ENCODE measurements at regions not wholly inside any gene's neighbourhood (a gene's known extent, or its start where the extent isn't known, plus 50 kb on each side); places are given as distances from the start of the nearest gene placed in this dataset.

- H2BK15ac ChIP-seq (replicated peaks; ENCODE audit: low read depth), result no peak overlapping the region
- H3K79me2 ChIP-seq (ENCODE audit: control insufficient read depth, insufficient read depth, low read length), result no peaks in the 10 kb centered on the region
- no peak overlapping the region for H3K56ac ChIP-seq (ENCODE audit: low read length)
- no peaks in the 10 kb centered on the region for H3K4me1 ChIP-seq (ENCODE audit: control insufficient read depth, low read depth, low read length)
- H3K4ac ChIP-seq (ENCODE audit: low read depth, low read length), result no peak overlapping the region
- no peak overlapping the region for H3K18ac ChIP-seq (ENCODE audit: low read length)
- H3K36me3 ChIP-seq (ENCODE audit: control insufficient read depth, insufficient read depth, low read length), result no peaks in the 10 kb centered on the region
- no peak overlapping the region for H3K4me3 ChIP-seq (ENCODE audit: low read length)
- H2BK5ac ChIP-seq (ENCODE audit: low read length), result no peak overlapping the region
- H3K27ac ChIP-seq (ENCODE audit: low read depth, low read length), result no peak overlapping the region
- no peak overlapping the region for H4K8ac ChIP-seq (ENCODE audit: low read depth, low read length)
- H3K23ac ChIP-seq (ENCODE audit: low read length), result no peak overlapping the region
- H2AK5ac ChIP-seq (ENCODE audit: low read length), result no peak overlapping the region
- no peak overlapping the region for H2BK120ac ChIP-seq (ENCODE audit: low read depth, low read length)
- H3K4me2 ChIP-seq (ENCODE audit: low read length), result no peak overlapping the region
- H3K79me1 ChIP-seq (ENCODE audit: low read length), result no peaks in the 10 kb centered on the region
- WGBS (ENCODE audit: extremely low coverage, insufficient coverage, low lambda C conversion rate), result no CpG with 5 or more reads among the region's 4 CpGs
- no peak for DNase-seq
- no peak overlapping the region for H4K5ac ChIP-seq (ENCODE audit: low read length)
- no peak overlapping the region for H3K9ac ChIP-seq (ENCODE audit: low read length)
- H3K27me3 ChIP-seq (ENCODE audit: insufficient read depth, low read length, poor library complexity), result no peaks in the 10 kb centered on the region
Measured at GRCh38 chr5:68766952-68767464, 326.8 kb upstream of the SLC30A5 start.

- Histone ChIP-seq H3K56ac (ENCODE audit: low read length) (no peak overlapping the region), H3K18ac (ENCODE audit: low read length) (no peak overlapping the region), H3K4me2 (ENCODE audit: low read length) (no peak overlapping the region), H3K4ac (ENCODE audit: low read depth, low read length) (no peak overlapping the region), H2BK5ac (ENCODE audit: low read length) (no peak overlapping the region), H3K27ac (ENCODE audit: low read depth, low read length) (no peak overlapping the region), H3K79me1 (ENCODE audit: low read length) (no peaks in the 10 kb centered on the region), H3K79me2 (ENCODE audit: control insufficient read depth, insufficient read depth, low read length) (no peaks in the 10 kb centered on the region), H2BK15ac (replicated peaks; ENCODE audit: low read depth) (no peak overlapping the region), H3K9ac (ENCODE audit: low read length) (no peak overlapping the region), H3K36me3 (ENCODE audit: control insufficient read depth, insufficient read depth, low read length) (no peaks in the 10 kb centered on the region), H3K23ac (ENCODE audit: low read length) (no peak overlapping the region), H3K4me1 (ENCODE audit: control insufficient read depth, low read depth, low read length) (no peaks in the 10 kb centered on the region), H4K8ac (ENCODE audit: low read depth, low read length) (no peak overlapping the region), H3K27me3 (ENCODE audit: insufficient read depth, low read length, poor library complexity) (no peaks in the 10 kb centered on the region), H4K5ac (ENCODE audit: low read length) (no peak overlapping the region), H2AK5ac (ENCODE audit: low read length) (no peak overlapping the region), H2BK120ac (ENCODE audit: low read depth, low read length) (no peak overlapping the region), H3K4me3 (ENCODE audit: low read length) (no peak overlapping the region)
- no peak for DNase-seq
- no CpG with 5 or more reads among the region's 3 CpGs for WGBS (ENCODE audit: extremely low coverage, insufficient coverage, low lambda C conversion rate)
Measured at GRCh38 chr5:68770551-68770950, 323.3 kb upstream of the SLC30A5 start.

GRCh38 chr5:68771221-68771620 lies 322.6 kb upstream of the SLC30A5 start:
- Histone ChIP-seq H2BK120ac (ENCODE audit: low read depth, low read length) (no peak overlapping the region), H3K79me1 (ENCODE audit: low read length) (no peaks in the 10 kb centered on the region), H4K8ac (ENCODE audit: low read depth, low read length) (no peak overlapping the region), H3K18ac (ENCODE audit: low read length) (no peak overlapping the region), H3K27ac (ENCODE audit: low read depth, low read length) (no peak overlapping the region), H3K4me1 (ENCODE audit: control insufficient read depth, low read depth, low read length) (no peaks in the 10 kb centered on the region), H3K4ac (ENCODE audit: low read depth, low read length) (no peak overlapping the region), H3K27me3 (ENCODE audit: insufficient read depth, low read length, poor library complexity) (no peaks in the 10 kb centered on the region), H3K56ac (ENCODE audit: low read length) (no peak overlapping the region), H3K36me3 (ENCODE audit: control insufficient read depth, insufficient read depth, low read length) (no peaks in the 10 kb centered on the region), H4K5ac (ENCODE audit: low read length) (no peak overlapping the region), H2BK5ac (ENCODE audit: low read length) (no peak overlapping the region), H3K23ac (ENCODE audit: low read length) (no peak overlapping the region), H3K4me2 (ENCODE audit: low read length) (no peak overlapping the region), H3K4me3 (ENCODE audit: low read length) (no peak overlapping the region), H3K79me2 (ENCODE audit: control insufficient read depth, insufficient read depth, low read length) (no peaks in the 10 kb centered on the region), H3K9ac (ENCODE audit: low read length) (no peak overlapping the region), H2BK15ac (replicated peaks; ENCODE audit: low read depth) (no peak overlapping the region), H2AK5ac (ENCODE audit: low read length) (no peak overlapping the region)
- DNase-seq, result no peak
- WGBS (ENCODE audit: extremely low coverage, insufficient coverage, low lambda C conversion rate), result no CpG with 5 or more reads among the region's 4 CpGs

GRCh38 chr5:68771732-68772131 lies 322.1 kb upstream of the SLC30A5 start:
- WGBS (ENCODE audit: extremely low coverage, insufficient coverage, low lambda C conversion rate), result no CpG with 5 or more reads among the region's 3 CpGs
- no peak overlapping the region for H3K4ac ChIP-seq (ENCODE audit: low read depth, low read length)

DNA sequence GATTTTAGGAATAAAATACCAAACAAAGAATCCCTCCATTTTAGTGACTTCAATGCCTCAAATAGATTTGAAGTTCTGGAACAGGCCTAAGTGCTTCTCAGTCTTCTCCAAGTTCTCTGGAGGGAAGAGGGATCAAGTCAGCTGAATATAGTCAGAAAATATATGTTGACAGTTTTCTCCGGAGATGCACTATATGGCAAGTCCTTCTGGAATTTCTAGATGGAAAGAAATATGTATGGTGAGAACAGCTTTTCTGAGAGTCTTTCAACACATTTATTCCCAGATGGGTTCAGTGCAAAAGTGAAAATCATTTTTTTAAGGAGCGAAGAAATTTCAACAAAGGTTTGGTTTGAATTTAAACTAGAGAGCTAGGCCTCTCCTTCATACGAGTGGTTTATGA lies 317.4 kb upstream of the SLC30A5 start:
- Histone ChIP-seq H3K56ac (ENCODE audit: low read length) (no peak overlapping the region), H3K27me3 (ENCODE audit: insufficient read depth, low read length, poor library complexity) (no peaks in the 10 kb centered on the region), H3K23ac (ENCODE audit: low read length) (no peak overlapping the region), H2BK120ac (ENCODE audit: low read depth, low read length) (no peak overlapping the region), H3K4me3 (ENCODE audit: low read length) (no peak overlapping the region), H3K9ac (ENCODE audit: low read length) (no peak overlapping the region), H3K36me3 (ENCODE audit: control insufficient read depth, insufficient read depth, low read length) (no peaks in the 10 kb centered on the region), H3K79me1 (ENCODE audit: low read length) (no peaks in the 10 kb centered on the region), H3K79me2 (ENCODE audit: control insufficient read depth, insufficient read depth, low read length) (no peaks in the 10 kb centered on the region), H3K4me1 (ENCODE audit: control insufficient read depth, low read depth, low read length) (no peaks in the 10 kb centered on the region), H2AK5ac (ENCODE audit: low read length) (no peak overlapping the region), H2BK15ac (replicated peaks; ENCODE audit: low read depth) (no peak overlapping the region), H3K4ac (ENCODE audit: low read depth, low read length) (no peak overlapping the region), H3K27ac (ENCODE audit: low read depth, low read length) (no peak overlapping the region), H3K4me2 (ENCODE audit: low read length) (no peak overlapping the region), H4K8ac (ENCODE audit: low read depth, low read length) (no peak overlapping the region), H2BK5ac (ENCODE audit: low read length) (no peak overlapping the region), H3K18ac (ENCODE audit: low read length) (no peak overlapping the region), H4K5ac (ENCODE audit: low read length) (no peak overlapping the region)
- DNase-seq, result no peak
- WGBS (ENCODE audit: extremely low coverage, insufficient coverage, low lambda C conversion rate), result no CpG with 5 or more reads among the region's 3 CpGs

More at GRCh38 chr5:68771732-68772131, 322.1 kb upstream of the SLC30A5 start:
- no peak for DNase-seq
- Histone ChIP-seq H2BK15ac (replicated peaks; ENCODE audit: low read depth) (no peak overlapping the region), H3K4me2 (ENCODE audit: low read length) (no peak overlapping the region), H2BK5ac (ENCODE audit: low read length) (no peak overlapping the region), H3K56ac (ENCODE audit: low read length) (no peak overlapping the region), H3K18ac (ENCODE audit: low read length) (no peak overlapping the region), H3K4me3 (ENCODE audit: low read length) (no peak overlapping the region), H3K23ac (ENCODE audit: low read length) (no peak overlapping the region), H4K8ac (ENCODE audit: low read depth, low read length) (no peak overlapping the region), H4K5ac (ENCODE audit: low read length) (no peak overlapping the region), H3K9ac (ENCODE audit: low read length) (no peak overlapping the region), H3K4me1 (ENCODE audit: control insufficient read depth, low read depth, low read length) (no peaks in the 10 kb centered on the region), H3K27ac (ENCODE audit: low read depth, low read length) (no peak overlapping the region), H3K79me2 (ENCODE audit: control insufficient read depth, insufficient read depth, low read length) (no peaks in the 10 kb centered on the region), H3K36me3 (ENCODE audit: control insufficient read depth, insufficient read depth, low read length) (no peaks in the 10 kb centered on the region), H2AK5ac (ENCODE audit: low read length) (no peak overlapping the region), H3K27me3 (ENCODE audit: insufficient read depth, low read length, poor library complexity) (no peaks in the 10 kb centered on the region), H2BK120ac (ENCODE audit: low read depth, low read length) (no peak overlapping the region), H3K79me1 (ENCODE audit: low read length) (no peaks in the 10 kb centered on the region)

DNA sequence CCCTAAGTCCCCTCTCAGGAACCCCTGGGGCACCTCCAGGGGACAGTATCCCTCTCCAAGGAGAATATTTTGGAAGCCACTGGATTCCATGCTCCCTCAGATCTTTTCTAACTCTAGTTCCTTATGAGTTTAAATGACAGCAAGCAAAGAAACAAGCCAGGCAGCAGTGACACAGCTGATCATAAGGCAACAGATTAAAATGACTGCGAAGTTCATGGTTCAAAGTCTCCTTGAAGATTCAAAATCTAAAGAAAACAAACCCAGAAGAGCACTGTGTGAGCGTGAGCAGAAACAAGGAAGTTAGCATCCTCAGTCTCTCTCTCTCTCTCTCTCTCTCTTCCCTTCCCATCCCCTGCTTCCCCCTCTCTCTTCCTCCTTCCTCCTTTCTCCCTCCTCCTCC lies 316.7 kb upstream of the SLC30A5 start:
- WGBS (ENCODE audit: extremely low coverage, insufficient coverage, low lambda C conversion rate), result no CpG with 5 or more reads among the region's 2 CpGs

More for the DNA sequence above, 316.7 kb upstream of the SLC30A5 start:
- Histone ChIP-seq H3K79me1 (ENCODE audit: low read length) (no peaks in the 10 kb centered on the region), H3K4me2 (ENCODE audit: low read length) (no peak overlapping the region), H3K9ac (ENCODE audit: low read length) (no peak overlapping the region), H3K27me3 (ENCODE audit: insufficient read depth, low read length, poor library complexity) (no peaks in the 10 kb centered on the region), H2BK15ac (replicated peaks; ENCODE audit: low read depth) (no peak overlapping the region), H2BK120ac (ENCODE audit: low read depth, low read length) (no peak overlapping the region), H3K27ac (ENCODE audit: low read depth, low read length) (no peak overlapping the region), H2BK5ac (ENCODE audit: low read length) (no peak overlapping the region), H3K36me3 (ENCODE audit: control insufficient read depth, insufficient read depth, low read length) (no peaks in the 10 kb centered on the region), H2AK5ac (ENCODE audit: low read length) (no peak overlapping the region), H4K5ac (ENCODE audit: low read length) (no peak overlapping the region), H3K4ac (ENCODE audit: low read depth, low read length) (no peak overlapping the region), H3K18ac (ENCODE audit: low read length) (no peak overlapping the region), H3K56ac (ENCODE audit: low read length) (no peak overlapping the region), H3K4me3 (ENCODE audit: low read length) (no peak overlapping the region), H3K4me1 (ENCODE audit: control insufficient read depth, low read depth, low read length) (no peaks in the 10 kb centered on the region), H3K79me2 (ENCODE audit: control insufficient read depth, insufficient read depth, low read length) (no peaks in the 10 kb centered on the region), H4K8ac (ENCODE audit: low read depth, low read length) (no peak overlapping the region), H3K23ac (ENCODE audit: low read length) (no peak overlapping the region)
- DNase-seq, result no peak

All from mesendoderm (in vitro differentiated cells).